Endothelial cell of umbilical vein (primary cell): ENCODE measurements at regions not wholly inside any gene's neighbourhood (a gene's known extent, or its start where the extent isn't known, plus 50 kb on each side); places are given as distances from the start of the nearest gene placed in this dataset.

Source experiments
- BruUV-seq: library from RNA; stranded (reverse); fragments of 400-500 nt; replicated peaks from 2 replicates; lab custom pipeline; 2021; lab: Mats Ljungman, UMichigan
- CTCF ChIA-PET: fragments of 300-600, 350-600 bp; sonication (Branson Sonifier 250); formaldehyde crosslinking; loops from one replicate; lab custom pipeline; 2021; ENCODE audit warnings: antibody characterized with exemption, inconsistent platforms; lab: Charles Lee
- POLR2A ChIA-PET: fragments of 300-600, 350-600 bp; sonication (Branson Sonifier 250); formaldehyde crosslinking; loops from one replicate; lab custom pipeline; 2021; ENCODE audit warnings: antibody characterized with exemption, inconsistent platforms; lab: Charles Lee
- DNase-seq: peaks from one replicate; pipeline ENCODE4 v3.0.0-alpha.2; 2011; ENCODE audit warnings: low read depth, low spot score
- FAIRE-seq: peaks from 2 replicates; lab custom pipeline; 2011; peaks lifted over from hg19 to GRCh38; lab: Jason Lieb, UNC
- H2AFZ ChIP-seq: 2 replicates; pipeline ENCODE4 v1.6.0; 2012; ENCODE audit warnings: low read depth, low read length, control low read depth, inconsistent platforms
- H3K27ac ChIP-seq: 2 replicates; pipeline ENCODE4 v1.5.1; 2011; ENCODE audit warnings: low read depth, mild to moderate bottlenecking, control low read depth, low read length, moderate library complexity; ENCODE audit not compliant: insufficient read depth
- H3K27me3 ChIP-seq, 2 experiments: 2 replicates each; pipeline versions ENCODE4 v1.6.0 to v1.6.1; 2011; ENCODE audit warnings: low read length in 2 of 2, mixed read lengths in 1 of 2; ENCODE audit not compliant: control insufficient read depth in 2 of 2, insufficient read depth in 2 of 2
- H3K36me3 ChIP-seq, 2 experiments: 2 replicates in 1 of 2; 3 replicates in 1 of 2; pipeline ENCODE4 v1.5.1; 2011; ENCODE audit warnings: low read length in 2 of 2, mild to moderate bottlenecking in 1 of 2, moderate library complexity in 1 of 2; ENCODE audit not compliant: control insufficient read depth in 2 of 2, insufficient read depth in 2 of 2; ENCODE audit errors: extremely low read depth in 1 of 2
- H3K4me1 ChIP-seq: 3 replicates; pipeline ENCODE4 v1.5.1; 2011; ENCODE audit warnings: mild to moderate bottlenecking, low read length; ENCODE audit not compliant: control insufficient read depth, insufficient read depth; ENCODE audit errors: extremely low read depth
- H3K4me2 ChIP-seq: 2 replicates; pipeline ENCODE4 v1.6.1; 2011; ENCODE audit warnings: low read length, control low read depth, mixed read lengths; ENCODE audit not compliant: insufficient read depth
- H3K4me3 ChIP-seq, 3 experiments: fragments of 200-600 bp in 1 of 3; sonication (generic), shearing (Covaris generic) in 1 of 3; replicated peaks in 1 of 3; 2 replicates each; pipeline ENCODE4 v1.5.1; 2011 to 2016; ENCODE audit warnings: control low read depth in 3 of 3, low read length in 3 of 3, mild to moderate bottlenecking in 2 of 3, inconsistent platforms in 1 of 3, low read depth in 1 of 3, moderate library complexity in 1 of 3; ENCODE audit not compliant: insufficient read depth in 1 of 3
- H3K79me2 ChIP-seq: 2 replicates; pipeline ENCODE4 v1.6.0; 2012; ENCODE audit warnings: low read length, inconsistent platforms; ENCODE audit not compliant: control insufficient read depth, insufficient read depth
- H3K9ac ChIP-seq: replicated peaks from 2 replicates; pipeline ENCODE3; 2011; ENCODE audit warnings: low read length, control low read depth; ENCODE audit not compliant: insufficient read depth; ENCODE audit errors: extremely low read depth
- H3K9me1 ChIP-seq: replicated peaks from 3 replicates; pipeline ENCODE4 v1.6.0; 2011; ENCODE audit warnings: mild to moderate bottlenecking, low read length; ENCODE audit not compliant: control insufficient read depth, insufficient read depth; ENCODE audit errors: extremely low read depth
- H3K9me3 ChIP-seq: replicated peaks from 2 replicates; pipeline ENCODE4 v1.5.1; 2012; ENCODE audit warnings: low read length, inconsistent platforms; ENCODE audit not compliant: control insufficient read depth, insufficient read depth
- H4K20me1 ChIP-seq: replicated peaks from 2 replicates; pipeline ENCODE3; 2011; ENCODE audit warnings: mild to moderate bottlenecking, low read length; ENCODE audit not compliant: control insufficient read depth, insufficient read depth; ENCODE audit errors: extremely low read depth
- CTCF ChIP-seq, 2 donors: IDR thresholded peaks; 1 replicate in 1 of 2; 2 replicates in 1 of 2; pipeline ENCODE4 v1.5.1; 2011; ENCODE audit warnings: low read length in 2 of 2, mild to moderate bottlenecking in 2 of 2, moderate library complexity in 2 of 2, control low read depth in 1 of 2, inconsistent platforms in 1 of 2, low read depth in 1 of 2; ENCODE audit not compliant: insufficient read depth in 1 of 2; ENCODE audit errors: extremely low read depth in 1 of 2
- EZH2 ChIP-seq: IDR thresholded peaks from 2 replicates; pipeline ENCODE4 v1.6.1; 2012; ENCODE audit warnings: borderline replicate concordance, low read depth, mild to moderate bottlenecking, moderate library complexity, low read length, inconsistent platforms; ENCODE audit not compliant: severe bottlenecking
- FOS ChIP-seq: IDR thresholded peaks from 2 replicates; pipeline ENCODE4 v1.6.1; 2011; ENCODE audit warnings: mild to moderate bottlenecking, low read length, moderate library complexity, borderline replicate concordance; ENCODE audit not compliant: insufficient read depth
- GATA2 ChIP-seq: IDR thresholded peaks from 2 replicates; pipeline ENCODE4 v1.7.0; 2011; ENCODE audit warnings: low read depth, mild to moderate bottlenecking, moderate library complexity, mixed read lengths, low read length; ENCODE audit not compliant: insufficient read length, insufficient read depth
- JUN ChIP-seq: IDR thresholded peaks from 2 replicates; pipeline ENCODE4 v1.6.1; 2011; ENCODE audit warnings: borderline replicate concordance, low read depth; ENCODE audit not compliant: insufficient read length, insufficient read depth
- MAX ChIP-seq: IDR thresholded peaks from 2 replicates; pipeline ENCODE4 v1.6.1; 2011; ENCODE audit not compliant: insufficient read depth, insufficient read length
- MYC ChIP-seq: IDR thresholded peaks from one replicate; pipeline ENCODE4 v1.6.1; 2011; ENCODE audit warnings: mild to moderate bottlenecking, low read depth, low read length
- POLR2A ChIP-seq: IDR thresholded peaks from 2 replicates; pipeline ENCODE4 v1.6.1; 2012; ENCODE audit warnings: low read depth, mild to moderate bottlenecking, control low read depth, low read length
- POLR2AphosphoS5 ChIP-seq: IDR thresholded peaks from 2 replicates; pipeline ENCODE4 v1.6.1; 2012; ENCODE audit warnings: low read depth, mild to moderate bottlenecking, control low read depth, low read length, moderate library complexity; ENCODE audit not compliant: insufficient read depth
- dilution Hi-C: fragments of 300-500 bp; cut with MboI; formaldehyde crosslinking; loops from one replicate; pipeline ENCODE4 v1.15.0; 2019; ENCODE audit warnings: low sequenced_read_pairs; ENCODE audit not compliant: extremely low pct_ligation_motif_present
- intact Hi-C: fragments of 100-400 bp; cut with micrococcal nuclease; formaldehyde crosslinking; loops from one replicate; pipeline ENCODE4 v1.10.0; 2022

GRCh38 chr2:236975766-236976165 is 109.9 kb upstream of the COPS8 start:
- Histone ChIP-seq H3K9me3 (no peaks in the 10 kb centered on the region), H3K9ac (no peak overlapping the region), H3K9me1 (no peaks in the 10 kb centered on the region), H3K27me3 (no peaks in the 10 kb centered on the region), H3K27ac (no peak overlapping the region), H3K79me2 (no peaks in the 10 kb centered on the region), H3K4me1 (no peaks in the 10 kb centered on the region), H3K36me3 (no peaks in the 10 kb centered on the region), H3K4me2 (no peak overlapping the region), H2AFZ (no peak overlapping the region), H3K4me3 (no peak overlapping the region), H4K20me1 (no peaks in the 10 kb centered on the region)
- TF ChIP-seq JUN (no peak), EZH2 (no peak), POLR2AphosphoS5 (no peak), POLR2A (no peak), GATA2 (no peak), MYC (no peak), MAX (no peak), FOS (no peak), CTCF (IDR thresholded peaks at IDR 0.05; ENCODE audit: extremely low read depth in 1 of 2, insufficient read depth in 1 of 2, low read depth in 1 of 2, low read length in 2 of 2) (no peak)
- DNase-seq (no peak), FAIRE-seq (no peak)
- ChIA-PET CTCF (no interaction called here), POLR2A (no interaction called here)
- intact Hi-C loops = no loop called here
- no TSS peak for BruUV-seq
- dilution Hi-C loops = no loop called here
